ENCODE measurements at regions not wholly inside any gene's neighbourhood (a gene's known extent, or its start where the extent isn't known, plus 50 kb on each side); places are given as distances from the start of the nearest gene placed in this dataset.
A peak's percentile ranks its signal among the peaks of the same experiment; 100 is the strongest.

GRCh38 chr21:15327637-15328265 is 263.0 kb upstream of the NRIP1 start:
- DNase-seq (no peak), ATAC-seq (peak; percentile 41 to 74)
- intact Hi-C loops (cut with DNase I), result no loop called here

- DNase-seq, result no peak
- no peak for ATAC-seq
- intact Hi-C loops (cut with DNase I), result no loop called here
Observed at GRCh38 chr21:15329191-15329590, 264.4 kb upstream of the NRIP1 start.

- intact Hi-C loops (cut with DNase I), result no loop called here
Observed at GRCh38 chr21:15330872-15331271, 266.1 kb upstream of the NRIP1 start.

GRCh38 chr21:15332572-15332971 is 267.8 kb upstream of the NRIP1 start:
- no peak for ATAC-seq
- intact Hi-C loops (cut with DNase I), result no loop called here

More at GRCh38 chr21:15330872-15331271, 266.1 kb upstream of the NRIP1 start:
- ATAC-seq, result no peak
- DNase-seq, result no peak

GRCh38 chr21:15333136-15333710 is 268.4 kb upstream of the NRIP1 start:
- intact Hi-C loops (cut with DNase I), result no loop called here
- ATAC-seq (no peak), DNase-seq (no peak)

More at GRCh38 chr21:15332572-15332971, 267.8 kb upstream of the NRIP1 start:
- DNase-seq, result no peak

GRCh38 chr21:15333951-15334350 is 269.2 kb upstream of the NRIP1 start:
- ATAC-seq (no peak), DNase-seq (no peak)
- intact Hi-C loops (cut with DNase I), result no loop called here

- ATAC-seq (no peak), DNase-seq (no peak)
- intact Hi-C loops (cut with DNase I), result no loop called here
Observed at GRCh38 chr21:15343066-15343465, 278.3 kb upstream of the NRIP1 start.

- ATAC-seq, result no peak
- DNase-seq, result no peak
- intact Hi-C loops (cut with DNase I), result no loop called here
Observed at GRCh38 chr21:15352009-15352408, 287.2 kb upstream of the NRIP1 start.

GRCh38 chr21:15353546-15353945 is 288.7 kb upstream of the NRIP1 start:
- ATAC-seq (no peak), DNase-seq (no peak)
- intact Hi-C loops (cut with DNase I), result no loop called here

- intact Hi-C loops (cut with DNase I), result no loop called here
- DNase-seq (no peak), ATAC-seq (no peak)
Observed at GRCh38 chr21:15354516-15354915, 289.7 kb upstream of the NRIP1 start.

- DNase-seq, result no peak
- no peak for ATAC-seq
- intact Hi-C loops (cut with DNase I), result no loop called here
Observed at GRCh38 chr21:15355066-15355465, 290.3 kb upstream of the NRIP1 start.

- no peak for DNase-seq
- intact Hi-C loops (cut with DNase I), result no loop called here
- no peak for ATAC-seq
Observed at GRCh38 chr21:15359251-15359650, 294.5 kb upstream of the NRIP1 start.

- ATAC-seq (no peak), DNase-seq (no peak)
- intact Hi-C loops (cut with DNase I), result no loop called here
Observed at GRCh38 chr21:15362458-15362857, 297.7 kb upstream of the NRIP1 start.

GRCh38 chr21:15363921-15364320 is 299.1 kb upstream of the NRIP1 start:
- intact Hi-C loops (cut with DNase I), result no loop called here
- no peak for ATAC-seq
- DNase-seq, result no peak

GRCh38 chr21:15365751-15366392 is 301.1 kb upstream of the NRIP1 start:
- ATAC-seq (no peak), DNase-seq (no peak)
- intact Hi-C loops (cut with DNase I), result no loop called here

- intact Hi-C loops (cut with DNase I), result no loop called here
- ATAC-seq, result no peak
- DNase-seq, result no peak
Observed at GRCh38 chr21:15366555-15366954, 301.8 kb upstream of the NRIP1 start.

GRCh38 chr21:15367061-15367626 is 302.3 kb upstream of the NRIP1 start:
- DNase-seq (no peak), ATAC-seq (no peak)
- intact Hi-C loops (cut with DNase I), result no loop called here

- intact Hi-C loops (cut with DNase I), result no loop called here
- DNase-seq, result no peak
- ATAC-seq, result no peak
Observed at GRCh38 chr21:15370462-15370975, 305.7 kb upstream of the NRIP1 start.

GRCh38 chr21:15373941-15374340 is 309.1 kb upstream of the NRIP1 start:
- DNase-seq (no peak), ATAC-seq (no peak)
- intact Hi-C loops (cut with DNase I), result no loop called here

GRCh38 chr21:15379776-15380175 is 315.0 kb upstream of the NRIP1 start:
- intact Hi-C loops (cut with DNase I), result loop anchor here in 1 of 2 donors (10.0 kb wide), 1 partner anchor 155 kb away; no protein-coding TSS in a partner anchor
- ATAC-seq (peak in 1 of 2 donors; percentile 39), DNase-seq (no peak)
